ENCODE measurements at regions not wholly inside any gene's neighbourhood (a gene's known extent, or its start where the extent isn't known, plus 50 kb on each side); places are given as distances from the start of the nearest gene placed in this dataset.

GRCh38 chr5:174295702-174296436, 250.4 kb downstream of the NSG2 start:
- no peak for DNase-seq
- TF ChIP-seq GATA1 (IDR thresholded peaks at IDR 0.05; ENCODE audit: low read depth, low read length) = no peak
- TF ChIP-seq POLR2A (IDR thresholded peaks at IDR 0.05; ENCODE audit: low read length) = no peak

- no peak for DNase-seq
- TF ChIP-seq POLR2A (IDR thresholded peaks at IDR 0.05; ENCODE audit: low read length) (no peak), GATA1 (IDR thresholded peaks at IDR 0.05; ENCODE audit: low read depth, low read length) (no peak)
Measured at GRCh38 chr5:174300118-174300940, 254.8 kb downstream of the NSG2 start.

DNA sequence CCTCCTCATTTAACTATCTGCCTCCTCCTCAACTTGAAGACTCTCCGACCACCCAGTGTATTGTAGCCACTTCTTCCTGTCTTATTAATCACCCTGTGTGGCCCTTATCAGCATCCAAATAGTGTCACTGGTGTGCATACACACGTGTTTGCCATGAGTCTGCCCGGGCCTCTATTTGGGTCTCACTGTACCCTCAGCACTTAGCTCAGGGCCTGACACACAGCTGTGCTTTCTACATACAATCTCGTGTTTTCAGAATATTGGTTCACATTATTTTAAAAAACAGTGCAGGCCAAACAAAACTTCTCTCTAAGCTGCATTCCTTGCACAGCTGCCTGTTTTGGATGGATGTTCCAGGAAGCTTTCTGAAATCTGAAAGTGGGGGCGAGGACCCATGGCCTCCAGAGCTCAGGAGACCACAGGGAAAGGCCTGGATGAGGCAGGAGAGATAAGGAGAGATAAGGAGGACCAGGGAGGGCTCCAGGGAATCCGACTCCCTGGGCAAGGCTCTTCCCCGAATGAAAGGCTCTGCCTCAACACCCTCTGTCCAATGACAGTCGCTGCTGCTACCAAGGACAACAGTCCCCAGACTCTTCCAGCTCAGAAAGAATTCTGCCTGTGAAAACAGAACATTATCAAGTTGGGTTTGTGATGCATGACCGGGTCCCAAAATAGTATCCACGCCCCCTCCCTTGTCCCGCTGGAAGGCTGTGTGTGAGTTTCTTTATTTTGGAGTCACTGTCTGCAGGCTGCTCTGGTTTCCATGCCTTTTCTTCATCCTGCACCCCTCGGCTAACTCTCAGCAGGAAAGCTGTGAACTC, 255.6 kb downstream of the NSG2 start:
- TF ChIP-seq GATA1 (IDR thresholded peaks at IDR 0.05; ENCODE audit: low read depth, low read length) (no peak), POLR2A (IDR thresholded peaks at IDR 0.05; ENCODE audit: low read length) (no peak)
- no peak for DNase-seq

GRCh38 chr5:174301848-174302625, 256.5 kb downstream of the NSG2 start:
- TF ChIP-seq POLR2A (IDR thresholded peaks at IDR 0.05; ENCODE audit: low read length) = no peak
- DNase-seq = no peak

- DNase-seq = no peak
- no peak for TF ChIP-seq GATA1 (IDR thresholded peaks at IDR 0.05; ENCODE audit: low read depth, low read length)
- no peak for TF ChIP-seq POLR2A (IDR thresholded peaks at IDR 0.05; ENCODE audit: low read length)
Measured at GRCh38 chr5:174303035-174303434, 257.5 kb downstream of the NSG2 start.

- DNase-seq = no peak
- no peak for TF ChIP-seq GATA1 (IDR thresholded peaks at IDR 0.05; ENCODE audit: low read depth, low read length)
- no peak for TF ChIP-seq POLR2A (IDR thresholded peaks at IDR 0.05; ENCODE audit: low read length)
Measured at GRCh38 chr5:174303437-174304045, 258.0 kb downstream of the NSG2 start.

GRCh38 chr5:174305241-174305681, 259.8 kb downstream of the NSG2 start:
- no peak for DNase-seq
- TF ChIP-seq POLR2A (IDR thresholded peaks at IDR 0.05; ENCODE audit: low read length) = no peak
- no peak for TF ChIP-seq GATA1 (IDR thresholded peaks at IDR 0.05; ENCODE audit: low read depth, low read length)

DNA sequence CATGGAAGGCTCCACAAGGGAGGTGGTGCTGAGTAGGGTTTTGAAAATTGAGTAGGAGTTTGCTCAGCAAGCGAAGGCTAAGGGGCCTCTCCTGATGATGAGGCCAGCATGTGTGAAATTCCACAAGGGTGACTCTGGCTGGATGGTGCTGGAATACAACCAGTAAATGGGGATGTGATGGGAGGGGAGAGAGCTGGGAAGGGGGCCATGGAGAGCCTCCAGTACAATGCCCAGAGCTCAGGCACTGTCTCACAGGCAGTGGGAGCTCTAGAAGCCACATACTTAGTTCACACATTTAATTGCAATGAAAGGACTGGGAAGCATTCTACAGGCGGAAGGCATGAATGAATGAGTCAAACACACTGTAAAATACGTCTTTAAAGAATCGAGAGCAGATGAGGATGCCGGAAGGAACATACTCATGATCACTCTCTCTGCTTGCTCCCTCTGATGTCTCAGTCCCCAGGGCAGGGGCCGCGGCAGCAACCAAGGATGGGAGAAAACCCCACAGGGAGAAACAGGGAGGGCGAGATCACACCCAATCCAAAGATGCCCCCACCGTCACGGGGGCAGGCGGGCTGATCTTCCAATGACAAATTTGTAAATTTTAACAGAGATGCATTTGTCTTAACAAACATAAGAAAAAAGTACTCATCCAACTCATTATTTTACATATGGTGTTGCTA, 261.0 kb downstream of the NSG2 start:
- TF ChIP-seq GATA1 (IDR thresholded peaks at IDR 0.05; ENCODE audit: low read depth, low read length) (no peak), POLR2A (IDR thresholded peaks at IDR 0.05; ENCODE audit: low read length) (no peak)
- DNase-seq = no peak

GRCh38 chr5:174307031-174307408, 261.5 kb downstream of the NSG2 start:
- TF ChIP-seq POLR2A (IDR thresholded peaks at IDR 0.05; ENCODE audit: low read length) (no peak), GATA1 (IDR thresholded peaks at IDR 0.05; ENCODE audit: low read depth, low read length) (no peak)
- DNase-seq = no peak

DNA sequence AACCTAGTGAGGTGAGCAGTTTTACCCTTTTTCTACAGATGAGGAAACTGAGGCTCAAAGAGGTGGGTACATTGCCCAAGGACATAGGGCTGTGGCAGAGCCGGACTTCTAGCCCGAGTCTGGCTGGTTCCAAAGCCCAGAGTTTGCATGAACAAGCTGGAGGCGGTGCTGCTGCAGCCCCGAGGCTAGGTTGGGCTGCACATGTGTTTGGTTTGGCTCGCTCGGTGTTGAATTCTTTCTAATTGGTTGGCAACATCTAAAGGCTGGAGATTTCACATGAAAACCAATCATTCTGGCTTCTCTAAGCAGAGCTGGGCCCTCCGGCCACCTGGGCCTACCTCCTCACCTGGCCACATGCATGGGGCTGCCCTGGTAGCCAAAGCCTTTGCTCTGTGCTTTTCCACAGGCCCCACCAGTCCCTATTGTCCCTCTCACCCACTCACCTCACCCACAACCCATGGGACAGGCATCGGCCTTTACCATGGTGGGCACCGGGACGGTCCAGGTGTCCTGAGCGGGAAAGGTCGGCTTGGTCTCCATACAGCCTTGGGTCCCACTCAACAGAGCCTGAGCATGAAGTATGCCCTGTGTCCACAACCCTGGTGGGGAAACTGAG, 262.3 kb downstream of the NSG2 start:
- TF ChIP-seq POLR2A (IDR thresholded peaks at IDR 0.05; ENCODE audit: low read length) (no peak), GATA1 (IDR thresholded peaks at IDR 0.05; ENCODE audit: low read depth, low read length) (no peak)
- no peak for DNase-seq

DNA sequence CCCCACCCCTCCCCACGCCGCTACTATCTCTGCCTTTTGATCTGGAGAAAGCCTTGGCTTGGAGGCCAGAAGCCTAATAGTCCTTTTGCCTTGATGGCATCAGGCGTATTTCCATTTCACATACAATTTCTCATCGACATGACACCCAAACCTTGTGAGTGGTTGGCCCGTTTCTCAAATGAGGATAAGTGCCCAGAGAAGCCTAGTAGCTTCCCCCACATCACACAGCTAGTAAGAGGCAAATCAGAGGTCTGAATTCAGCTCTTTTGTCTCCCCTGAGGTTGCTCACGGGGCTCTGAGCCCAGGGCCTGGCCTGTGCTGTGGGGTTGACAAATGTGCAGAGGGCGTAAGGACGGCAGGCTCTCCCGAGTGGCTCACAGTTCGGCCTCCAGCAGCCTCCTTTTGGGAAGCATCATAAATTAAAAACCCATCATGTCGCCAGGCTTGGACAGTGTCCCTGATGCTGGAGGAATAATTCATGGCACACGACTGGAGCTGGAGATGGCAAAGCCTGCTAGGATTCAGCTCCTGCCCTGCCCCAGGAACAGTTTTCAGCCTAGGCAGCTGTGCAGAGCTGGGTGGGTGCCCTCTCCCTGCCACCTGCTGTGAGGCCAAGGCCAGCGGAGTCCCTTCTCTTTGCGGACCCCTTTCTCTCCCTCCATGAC, 263.8 kb downstream of the NSG2 start:
- no peak for DNase-seq
- TF ChIP-seq GATA1 (IDR thresholded peaks at IDR 0.05; ENCODE audit: low read depth, low read length) (no peak), POLR2A (IDR thresholded peaks at IDR 0.05; ENCODE audit: low read length) (no peak)

DNA sequence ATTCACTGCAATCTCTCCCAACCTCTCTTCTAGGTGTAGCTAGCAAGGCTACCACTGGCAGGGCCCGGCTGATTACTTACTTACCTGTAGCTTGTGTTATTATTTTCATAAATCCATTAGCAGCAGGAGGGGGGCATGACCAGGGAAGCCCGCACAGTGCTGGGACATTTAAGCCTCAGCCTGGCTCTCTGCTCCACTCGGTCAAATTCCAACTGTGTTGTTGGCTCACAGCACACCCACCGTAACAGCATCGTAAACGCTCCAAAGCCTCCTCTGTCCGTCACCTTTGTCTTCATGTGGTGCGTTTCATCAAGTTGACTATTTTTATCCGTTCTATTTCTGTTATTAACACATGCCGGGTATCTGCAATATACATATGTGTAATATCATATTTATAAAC, 264.7 kb downstream of the NSG2 start:
- no peak for DNase-seq
- no peak for TF ChIP-seq GATA1 (IDR thresholded peaks at IDR 0.05; ENCODE audit: low read depth, low read length)
- TF ChIP-seq POLR2A (IDR thresholded peaks at IDR 0.05; ENCODE audit: low read length) = no peak

Data from erythroblast (primary cell).